ENCODE measurements at regions not wholly inside any gene's neighbourhood (a gene's known extent, or its start where the extent isn't known, plus 50 kb on each side); places are given as distances from the start of the nearest gene placed in this dataset.

DNA sequence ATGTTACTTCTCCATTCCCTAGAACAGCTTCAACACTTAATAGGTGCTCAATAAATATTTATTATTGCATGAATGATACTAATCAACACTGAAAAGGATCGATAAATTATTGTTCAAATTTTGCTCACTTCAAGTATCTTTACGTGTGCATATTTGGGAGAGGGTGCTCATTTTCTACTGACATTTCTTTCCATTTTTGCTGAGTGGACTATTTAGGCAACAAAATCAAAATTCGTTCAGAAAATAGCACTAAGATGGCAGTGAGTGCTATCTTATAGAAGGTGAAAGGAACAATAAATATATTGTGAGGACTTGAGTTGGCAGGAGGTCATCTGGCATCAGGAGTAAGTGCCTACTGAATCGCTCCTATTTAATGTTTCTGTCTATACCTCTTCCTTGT is 501.9 kb upstream of the IRAK1BP1 start:
- TF ChIP-seq, protein P1, sequence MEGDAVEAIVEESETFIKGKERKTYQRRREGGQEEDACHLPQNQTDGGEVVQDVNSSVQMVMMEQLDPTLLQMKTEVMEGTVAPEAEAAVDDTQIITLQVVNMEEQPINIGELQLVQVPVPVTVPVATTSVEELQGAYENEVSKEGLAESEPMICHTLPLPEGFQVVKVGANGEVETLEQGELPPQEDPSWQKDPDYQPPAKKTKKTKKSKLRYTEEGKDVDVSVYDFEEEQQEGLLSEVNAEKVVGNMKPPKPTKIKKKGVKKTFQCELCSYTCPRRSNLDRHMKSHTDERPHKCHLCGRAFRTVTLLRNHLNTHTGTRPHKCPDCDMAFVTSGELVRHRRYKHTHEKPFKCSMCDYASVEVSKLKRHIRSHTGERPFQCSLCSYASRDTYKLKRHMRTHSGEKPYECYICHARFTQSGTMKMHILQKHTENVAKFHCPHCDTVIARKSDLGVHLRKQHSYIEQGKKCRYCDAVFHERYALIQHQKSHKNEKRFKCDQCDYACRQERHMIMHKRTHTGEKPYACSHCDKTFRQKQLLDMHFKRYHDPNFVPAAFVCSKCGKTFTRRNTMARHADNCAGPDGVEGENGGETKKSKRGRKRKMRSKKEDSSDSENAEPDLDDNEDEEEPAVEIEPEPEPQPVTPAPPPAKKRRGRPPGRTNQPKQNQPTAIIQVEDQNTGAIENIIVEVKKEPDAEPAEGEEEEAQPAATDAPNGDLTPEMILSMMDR (conservative IDR thresholded peaks at IDR 0.05; ENCODE audit: low read depth, low read length): no peak
- TF ChIP-seq, protein P2, sequence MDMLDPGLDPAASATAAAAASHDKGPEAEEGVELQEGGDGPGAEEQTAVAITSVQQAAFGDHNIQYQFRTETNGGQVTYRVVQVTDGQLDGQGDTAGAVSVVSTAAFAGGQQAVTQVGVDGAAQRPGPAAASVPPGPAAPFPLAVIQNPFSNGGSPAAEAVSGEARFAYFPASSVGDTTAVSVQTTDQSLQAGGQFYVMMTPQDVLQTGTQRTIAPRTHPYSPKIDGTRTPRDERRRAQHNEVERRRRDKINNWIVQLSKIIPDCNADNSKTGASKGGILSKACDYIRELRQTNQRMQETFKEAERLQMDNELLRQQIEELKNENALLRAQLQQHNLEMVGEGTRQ (IDR thresholded peaks at IDR 0.05; ENCODE audit: low read depth, low read length): no peak
- TF ChIP-seq POLR2A (IDR thresholded peaks at IDR 0.05; ENCODE audit: low read depth, low read length) (no peak), SMC3 (IDR thresholded peaks at IDR 0.05; ENCODE audit: low read depth, low read length) (no peak)

All from IMR-90 (cell line).